ENCODE measurements at regions not wholly inside any gene's neighbourhood (a gene's known extent, or its start where the extent isn't known, plus 50 kb on each side); places are given as distances from the start of the nearest gene placed in this dataset.
A peak's percentile ranks its signal among the peaks of the same experiment; 100 is the strongest.

GRCh38 chr12:126361804-126362203 is 1296.6 kb downstream of the AACS start:
- H3K27me3 Mint-ChIP-seq (ENCODE audit: low read depth), result no peaks in the 10 kb centered on the region
- no peaks in the 10 kb centered on the region for H3K4me1 Mint-ChIP-seq (ENCODE audit: low read depth)
- H3K36me3 Mint-ChIP-seq (ENCODE audit: insufficient read depth in 2 of 2), result peaks cover 1% of the 10 kb centered on the region in 2 donors
- ATAC-seq (replicated peaks in 1 of 2), result no peak
- no peak for DNase-seq
- H3K27ac Mint-ChIP-seq, result no peak overlapping the region
- peaks cover 4 to 10% of the 10 kb centered on the region in 2 donors for H3K9me3 Mint-ChIP-seq
- H3K4me3 Mint-ChIP-seq, result no peak overlapping the region

DNA sequence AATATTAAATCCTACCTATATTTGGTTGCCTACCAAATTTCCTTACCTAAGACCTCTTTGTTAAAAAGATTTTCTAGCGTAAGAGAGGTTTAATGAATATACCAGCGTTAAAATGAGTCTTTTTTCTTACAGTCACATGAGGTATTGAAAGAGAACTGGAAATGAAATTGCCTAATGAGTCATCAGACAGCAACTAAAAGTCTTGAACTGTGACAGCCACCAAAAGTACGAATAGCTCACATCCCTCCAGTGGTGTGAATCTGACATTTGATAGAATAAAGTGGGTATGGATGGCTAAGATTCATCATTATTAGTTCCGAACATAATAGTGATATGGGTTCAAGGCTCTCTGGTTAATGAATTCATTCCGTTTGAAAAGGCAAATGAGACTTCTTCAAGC is 1297.3 kb downstream of the AACS start:
- Mint-ChIP-seq H3K4me1 (ENCODE audit: low read depth) (no peaks in the 10 kb centered on the region), H3K27me3 (ENCODE audit: low read depth) (no peaks in the 10 kb centered on the region), H3K36me3 (ENCODE audit: insufficient read depth in 2 of 2) (peaks cover under 1 to 1% of the 10 kb centered on the region in 2 donors), H3K4me3 (no peak overlapping the region), H3K27ac (no peak overlapping the region), H3K9me3 (peaks cover 2 to 8% of the 10 kb centered on the region in 2 donors)
- no peak for DNase-seq
- ATAC-seq (replicated peaks in 1 of 2), result no peak

- Mint-ChIP-seq H3K27ac (no peak overlapping the region), H3K27me3 (ENCODE audit: low read depth) (no peaks in the 10 kb centered on the region), H3K4me3 (no peak overlapping the region), H3K36me3 (ENCODE audit: insufficient read depth in 2 of 2) (peaks cover 0 to 1% of the 10 kb centered on the region in 2 donors), H3K4me1 (ENCODE audit: low read depth) (no peaks in the 10 kb centered on the region), H3K9me3 (peaks cover 1 to 8% of the 10 kb centered on the region in 2 donors)
- ATAC-seq (replicated peaks in 1 of 2) (no peak), DNase-seq (no peak)
These were observed 1297.7 kb downstream of the AACS start for GRCh38 chr12:126362964-126363363.

DNA sequence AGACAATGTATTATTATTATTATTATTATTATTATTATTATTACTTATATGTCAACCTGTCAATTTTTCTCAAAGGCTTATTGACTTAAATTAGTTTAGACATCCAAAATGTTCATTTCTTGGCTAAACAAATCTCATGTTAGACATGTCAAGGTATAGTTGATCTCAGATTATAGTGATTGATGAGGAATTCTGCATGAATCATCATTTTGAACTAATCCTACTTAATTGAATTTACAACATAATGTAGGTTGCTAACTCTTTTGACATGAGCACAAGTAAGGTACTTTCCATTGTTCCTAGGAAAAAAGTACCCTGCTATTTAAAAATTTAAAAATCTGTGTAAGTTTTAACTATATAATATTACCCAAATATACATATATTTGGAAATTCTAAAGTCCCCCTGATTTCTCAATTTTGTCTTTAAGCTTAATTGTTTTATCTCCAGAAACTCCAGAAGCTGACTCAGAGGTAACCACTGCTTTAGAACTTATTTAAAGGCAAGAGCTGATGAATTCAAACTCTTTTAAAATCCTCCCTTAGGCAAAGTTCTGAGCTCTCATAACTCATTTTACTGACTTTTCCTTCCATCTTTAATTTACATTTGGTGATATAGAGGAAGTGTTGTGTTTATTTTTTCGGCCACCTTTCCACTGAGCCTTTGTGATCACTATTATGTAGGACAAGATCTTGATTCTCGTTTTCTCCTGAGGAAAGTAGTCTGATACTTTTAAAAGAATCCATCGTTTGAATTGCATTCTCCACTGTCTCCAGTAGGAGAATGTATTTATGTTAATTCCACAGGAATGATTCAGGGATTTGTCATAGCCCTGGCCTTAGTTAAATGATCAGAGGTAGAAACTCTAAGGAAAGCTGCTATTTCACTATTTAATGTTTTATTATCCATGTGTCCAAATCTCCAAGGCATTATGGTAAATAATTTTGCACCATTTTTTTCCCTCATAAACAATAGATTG is 1304.5 kb downstream of the AACS start:
- DNase-seq (no peak), ATAC-seq (replicated peaks in 1 of 2) (no peak)
- H3K27me3 Mint-ChIP-seq (ENCODE audit: low read depth), result no peaks in the 10 kb centered on the region
- H3K4me3 Mint-ChIP-seq, result no peak overlapping the region
- H3K9me3 Mint-ChIP-seq, result peaks cover 0 to 3% of the 10 kb centered on the region in 2 donors
- H3K36me3 Mint-ChIP-seq (ENCODE audit: insufficient read depth in 2 of 2), result no peaks in the 10 kb centered on the region
- H3K27ac Mint-ChIP-seq, result no peak overlapping the region
- H3K4me1 Mint-ChIP-seq (ENCODE audit: low read depth), result no peaks in the 10 kb centered on the region

GRCh38 chr12:126383506-126383905 is 1318.3 kb downstream of the AACS start:
- DNase-seq (no peak), ATAC-seq (replicated peaks in 1 of 2) (no peak)
- no peaks in the 10 kb centered on the region for H3K4me1 Mint-ChIP-seq (ENCODE audit: low read depth)
- H3K4me3 Mint-ChIP-seq, result no peak overlapping the region
- peaks cover 5 to 7% of the 10 kb centered on the region in 2 donors for H3K9me3 Mint-ChIP-seq
- peaks cover 0 to 3% of the 10 kb centered on the region in 2 donors for H3K36me3 Mint-ChIP-seq (ENCODE audit: insufficient read depth in 2 of 2)
- H3K27me3 Mint-ChIP-seq (ENCODE audit: low read depth), result no peaks in the 10 kb centered on the region
- no peak overlapping the region for H3K27ac Mint-ChIP-seq

GRCh38 chr12:126384026-126384564 is 1318.9 kb downstream of the AACS start:
- no peak for DNase-seq
- peak overlapping the region; percentile 34 for H3K27ac Mint-ChIP-seq
- H3K9me3 Mint-ChIP-seq, result peaks cover 5 to 8% of the 10 kb centered on the region in 2 donors
- H3K4me3 Mint-ChIP-seq, result no peak overlapping the region
- H3K4me1 Mint-ChIP-seq (ENCODE audit: low read depth), result no peaks in the 10 kb centered on the region
- no peak for ATAC-seq (replicated peaks in 1 of 2)
- no peaks in the 10 kb centered on the region for H3K27me3 Mint-ChIP-seq (ENCODE audit: low read depth)
- H3K36me3 Mint-ChIP-seq (ENCODE audit: insufficient read depth in 2 of 2), result peaks cover 0 to 3% of the 10 kb centered on the region in 2 donors

DNA sequence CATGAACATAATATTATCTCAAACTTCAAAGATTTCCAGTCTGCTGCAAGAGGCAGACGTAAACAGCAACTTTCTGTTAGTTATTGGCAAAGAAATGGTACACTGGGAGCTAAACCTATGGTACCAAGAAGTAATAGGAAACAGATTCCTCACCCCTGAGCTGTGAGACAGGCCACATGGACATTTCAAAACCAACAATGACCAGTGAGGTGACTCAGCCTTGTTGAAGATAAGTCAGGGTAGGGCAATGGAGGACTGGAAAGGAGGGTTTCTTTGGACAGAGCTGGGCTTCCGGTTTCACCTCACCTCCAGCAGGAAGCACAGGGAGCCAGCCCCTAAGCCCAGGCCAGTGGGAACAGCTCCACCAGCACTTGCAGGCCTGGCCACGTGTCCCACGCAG is 1320.5 kb downstream of the AACS start:
- Mint-ChIP-seq H3K27me3 (ENCODE audit: low read depth) (no peaks in the 10 kb centered on the region), H3K4me1 (ENCODE audit: low read depth) (no peaks in the 10 kb centered on the region), H3K36me3 (ENCODE audit: insufficient read depth in 2 of 2) (peaks cover 0 to 3% of the 10 kb centered on the region in 2 donors), H3K27ac (no peak overlapping the region), H3K4me3 (no peak overlapping the region), H3K9me3 (peaks cover 5 to 8% of the 10 kb centered on the region in 2 donors)
- DNase-seq (no peak), ATAC-seq (replicated peaks in 1 of 2) (no peak)

DNA sequence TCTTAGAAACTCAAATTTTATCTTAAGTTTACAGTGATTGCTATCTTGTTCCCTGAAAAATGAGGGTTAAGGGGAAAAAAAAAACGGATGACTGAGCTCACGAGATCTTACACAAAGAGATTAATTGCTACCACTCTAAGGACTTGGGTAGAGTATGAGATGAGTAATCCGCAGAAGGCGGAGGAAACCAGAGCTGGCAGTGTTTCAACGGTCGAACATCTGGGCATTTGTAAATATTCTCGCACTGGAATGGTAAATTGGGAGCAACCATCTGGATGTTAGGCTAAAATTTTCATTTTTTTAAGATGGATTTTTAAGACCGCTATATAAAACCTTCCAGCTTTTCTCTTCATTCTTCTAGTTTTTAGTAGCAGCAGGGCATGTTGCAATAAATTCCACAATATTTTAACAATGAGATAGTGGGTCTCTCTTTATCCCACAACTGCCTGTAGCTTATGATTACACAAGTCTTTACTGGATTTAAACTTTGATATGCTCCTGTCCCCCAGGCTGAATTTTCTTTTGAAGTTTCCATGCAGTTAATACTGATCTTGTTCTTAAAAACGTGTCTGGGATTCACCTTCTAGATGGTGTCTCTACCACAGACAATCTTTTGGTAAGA is 1324.1 kb downstream of the AACS start:
- peaks cover 0 to 4% of the 10 kb centered on the region in 2 donors for H3K9me3 Mint-ChIP-seq
- DNase-seq, result no peak
- no peaks in the 10 kb centered on the region for H3K27me3 Mint-ChIP-seq (ENCODE audit: low read depth)
- ATAC-seq (replicated peaks in 1 of 2), result no peak
- H3K4me1 Mint-ChIP-seq (ENCODE audit: low read depth), result no peaks in the 10 kb centered on the region
- no peak overlapping the region for H3K27ac Mint-ChIP-seq
- H3K4me3 Mint-ChIP-seq, result no peak overlapping the region
- no peaks in the 10 kb centered on the region for H3K36me3 Mint-ChIP-seq (ENCODE audit: insufficient read depth in 2 of 2)

- DNase-seq (no peak), ATAC-seq (replicated peaks in 1 of 2) (no peak)
- Mint-ChIP-seq H3K9me3 (peaks cover 0 to 4% of the 10 kb centered on the region in 2 donors), H3K27ac (no peak overlapping the region), H3K4me3 (no peak overlapping the region), H3K36me3 (ENCODE audit: insufficient read depth in 2 of 2) (no peaks in the 10 kb centered on the region), H3K4me1 (ENCODE audit: low read depth) (no peaks in the 10 kb centered on the region), H3K27me3 (ENCODE audit: low read depth) (no peaks in the 10 kb centered on the region)
These were observed 1324.7 kb downstream of the AACS start for GRCh38 chr12:126389961-126390360.

- Mint-ChIP-seq H3K27ac (no peak overlapping the region), H3K36me3 (ENCODE audit: insufficient read depth in 2 of 2) (no peaks in the 10 kb centered on the region)
These were observed 1325.8 kb downstream of the AACS start for GRCh38 chr12:126390969-126391566.

DNA sequence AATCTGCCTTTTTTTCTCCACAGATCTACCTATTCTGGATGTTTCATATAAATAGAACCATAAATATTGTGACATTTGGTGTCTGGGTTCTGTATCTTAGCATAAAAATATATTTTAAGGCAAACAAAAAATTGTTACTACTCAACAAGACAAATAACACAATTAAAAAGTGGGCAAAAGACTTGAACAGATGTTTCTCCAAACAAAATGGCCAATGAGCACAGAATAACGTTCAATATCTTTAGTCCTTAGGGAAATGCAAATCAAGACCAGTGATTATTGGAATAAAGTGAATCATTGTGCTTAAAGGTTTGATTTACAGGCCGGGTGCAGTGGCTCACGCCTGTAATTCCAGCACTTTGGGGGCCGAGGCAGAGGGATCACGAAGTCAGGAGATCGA is 1331.3 kb downstream of the AACS start:
- ATAC-seq (replicated peaks in 1 of 2), result no peak
- no peak overlapping the region for H3K27ac Mint-ChIP-seq

More at GRCh38 chr12:126390969-126391566, 1325.8 kb downstream of the AACS start:
- no peak for DNase-seq
- Mint-ChIP-seq H3K4me1 (ENCODE audit: low read depth) (no peaks in the 10 kb centered on the region), H3K27me3 (ENCODE audit: low read depth) (no peaks in the 10 kb centered on the region), H3K9me3 (peaks cover 0 to 4% of the 10 kb centered on the region in 2 donors), H3K4me3 (no peak overlapping the region)
- no peak for ATAC-seq (replicated peaks in 1 of 2)

DNA sequence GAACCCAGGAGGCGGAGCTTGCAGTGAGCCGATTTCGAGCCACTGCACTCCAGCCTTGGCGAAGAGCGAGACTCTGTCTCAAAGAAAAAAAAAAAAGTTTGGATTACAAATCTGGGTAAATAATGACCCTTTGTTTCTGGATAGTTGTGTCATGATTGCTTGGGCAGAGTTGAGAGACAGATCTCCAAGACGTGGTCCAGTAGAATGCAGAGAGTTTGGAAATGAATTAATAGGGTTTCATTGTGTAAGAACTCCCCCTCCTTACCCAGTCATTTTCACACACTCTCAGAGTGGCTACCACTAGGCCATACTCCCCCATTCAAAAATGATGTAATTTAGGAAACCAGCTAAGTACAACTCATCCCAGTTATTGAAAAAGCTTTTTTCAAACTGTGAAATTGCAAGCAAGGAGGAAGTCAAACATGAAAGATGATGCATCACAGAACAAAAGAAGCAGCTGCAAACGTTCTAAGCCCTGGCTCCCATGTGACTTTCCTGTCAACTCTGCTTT is 1331.9 kb downstream of the AACS start:
- no peaks in the 10 kb centered on the region for H3K36me3 Mint-ChIP-seq (ENCODE audit: insufficient read depth in 2 of 2)
- H3K9me3 Mint-ChIP-seq, result peaks cover 1 to 4% of the 10 kb centered on the region in 2 donors
- ATAC-seq (replicated peaks in 1 of 2) (peak in 1 of 2 donors; percentile 60), DNase-seq (no peak)
- no peak overlapping the region for H3K27ac Mint-ChIP-seq
- no peaks in the 10 kb centered on the region for H3K4me1 Mint-ChIP-seq (ENCODE audit: low read depth)
- H3K4me3 Mint-ChIP-seq, result no peak overlapping the region
- H3K27me3 Mint-ChIP-seq (ENCODE audit: low read depth), result no peaks in the 10 kb centered on the region

More for the DNA sequence above, 1331.3 kb downstream of the AACS start:
- DNase-seq, result no peak
- Mint-ChIP-seq H3K4me1 (ENCODE audit: low read depth) (no peaks in the 10 kb centered on the region), H3K27me3 (ENCODE audit: low read depth) (no peaks in the 10 kb centered on the region), H3K4me3 (no peak overlapping the region), H3K9me3 (peaks cover 1 to 4% of the 10 kb centered on the region in 2 donors), H3K36me3 (ENCODE audit: insufficient read depth in 2 of 2) (no peaks in the 10 kb centered on the region)

- DNase-seq (no peak), ATAC-seq (replicated peaks in 1 of 2) (no peak)
- H3K4me1 Mint-ChIP-seq (ENCODE audit: low read depth), result no peaks in the 10 kb centered on the region
- no peaks in the 10 kb centered on the region for H3K36me3 Mint-ChIP-seq (ENCODE audit: insufficient read depth in 2 of 2)
- H3K27ac Mint-ChIP-seq, result no peak overlapping the region
- peaks cover 1 to 4% of the 10 kb centered on the region in 2 donors for H3K9me3 Mint-ChIP-seq
- no peaks in the 10 kb centered on the region for H3K27me3 Mint-ChIP-seq (ENCODE audit: low read depth)
- H3K4me3 Mint-ChIP-seq, result no peak overlapping the region
These were observed 1332.4 kb downstream of the AACS start for GRCh38 chr12:126397660-126398059.
